NCI-H510A treated with DMSO at 0.1 percent for 48 hours (cell line): ENCODE measurements at regions not wholly inside any gene's neighbourhood (a gene's known extent, or its start where the extent isn't known, plus 50 kb on each side); places are given as distances from the start of the nearest gene placed in this dataset.

Source experiments
- DNase-seq: peaks from one replicate; lab custom pipeline; 2025; lab: John Stamatoyannopoulos, UW

- no peak for DNase-seq
Observed at GRCh38 chr15:93645594-93645993, 556.6 kb upstream of the RGMA start.

GRCh38 chr15:93644595-93644994 is 555.6 kb upstream of the RGMA start:
- no peak for DNase-seq

- DNase-seq: no peak
Observed at GRCh38 chr15:93640411-93640962, 551.5 kb upstream of the RGMA start.

GRCh38 chr15:93631958-93632618 is 543.1 kb upstream of the RGMA start:
- no peak for DNase-seq

GRCh38 chr15:93619597-93619996 is 530.6 kb upstream of the RGMA start:
- DNase-seq: no peak

GRCh38 chr15:93617443-93617842 is 528.4 kb upstream of the RGMA start:
- DNase-seq: no peak

- no peak for DNase-seq
Observed at GRCh38 chr15:93614386-93615104, 525.5 kb upstream of the RGMA start.

- DNase-seq: no peak
Observed at GRCh38 chr15:93613386-93613785, 524.4 kb upstream of the RGMA start.

- no peak for DNase-seq
Observed at GRCh38 chr15:93612953-93613352, 523.9 kb upstream of the RGMA start.

- DNase-seq: no peak
Observed at GRCh38 chr15:93610944-93611343, 521.9 kb upstream of the RGMA start.

- DNase-seq: no peak
Observed at GRCh38 chr15:93608643-93609148, 519.7 kb upstream of the RGMA start.

GRCh38 chr15:93603550-93603949 is 514.5 kb upstream of the RGMA start:
- no peak for DNase-seq

- DNase-seq: no peak
Observed at GRCh38 chr15:93587059-93587521, 498.1 kb upstream of the RGMA start.

- DNase-seq: no peak
Observed at GRCh38 chr15:93585012-93585411, 496.0 kb upstream of the RGMA start.

- no peak for DNase-seq
Observed at GRCh38 chr15:93583968-93584367, 495.0 kb upstream of the RGMA start.

GRCh38 chr15:93583552-93583951 is 494.5 kb upstream of the RGMA start:
- no peak for DNase-seq

GRCh38 chr15:93570527-93570926 is 481.5 kb upstream of the RGMA start:
- no peak for DNase-seq

- DNase-seq: peak; percentile 31
Observed at GRCh38 chr15:93566762-93567161, 477.8 kb upstream of the RGMA start.

- DNase-seq: no peak
Observed at GRCh38 chr15:93565201-93565600, 476.2 kb upstream of the RGMA start.

- no peak for DNase-seq
Observed at GRCh38 chr15:93563218-93563617, 474.2 kb upstream of the RGMA start.

- DNase-seq: no peak
Observed at GRCh38 chr15:93562395-93563123, 473.5 kb upstream of the RGMA start.

- no peak for DNase-seq
Observed at GRCh38 chr15:93557696-93558095, 468.7 kb upstream of the RGMA start.
